ENCODE measurements at regions not wholly inside any gene's neighbourhood (a gene's known extent, or its start where the extent isn't known, plus 50 kb on each side); places are given as distances from the start of the nearest gene placed in this dataset.

GRCh38 chr5:35319333-35320002 lies 89.2 kb upstream of the PRLR start:
- ChIA-PET POLR2A (ENCODE audit: unreplicated experiment) (no interaction called here), CTCF (no interaction called here)
- BruUV-seq (replicated peaks), result no TSS peak
- Histone ChIP-seq H2AFZ (ENCODE audit: low read length) (no peak overlapping the region), H3F3A (ENCODE audit: low read length, unreplicated experiment) (no peaks in the 10 kb centered on the region), H3K9me2 (replicated peaks; ENCODE audit: low read length) (no peaks in the 10 kb centered on the region), H3K27ac (ENCODE audit: low read length) (no peak overlapping the region), H4K20me1 (ENCODE audit: low read length) (no peaks in the 10 kb centered on the region), H3K27me3 (ENCODE audit: low read length) (peaks cover 17% of the 10 kb centered on the region), H3K4me2 (ENCODE audit: low read length) (peak overlapping the region; percentile 8; the same call in 1 of the 2 replicates), H3K36me3 (ENCODE audit: low read depth, low read length) (no peaks in the 10 kb centered on the region), H3K79me2 (ENCODE audit: low read length) (no peaks in the 10 kb centered on the region), H3K9me3 (ENCODE audit: low read length) (no peaks in the 10 kb centered on the region), H3K4me3 (ENCODE audit: low read length) (no peak overlapping the region), H3K9ac (ENCODE audit: low read length) (no peak overlapping the region), H3K4me1 (ENCODE audit: insufficient read depth, low read length) (peaks cover 9% of the 10 kb centered on the region)
- TF ChIP-seq EZH2 (IDR thresholded peaks at IDR 0.05; ENCODE audit: low read length, unreplicated experiment) (no peak), EZH2phosphoT487 (IDR thresholded peaks at IDR 0.05; ENCODE audit: borderline replicate concordance, low read length) (no peak), CTCF (conservative IDR thresholded peaks at IDR 0.05; ENCODE audit: low read depth, low read length) (no peak)
- ATAC-seq (no peak), DNase-seq (peak; percentile 74)
- intact Hi-C loops (cut with micrococcal nuclease), result no loop called here

- H3K9ac ChIP-seq (ENCODE audit: low read length), result no peak overlapping the region
These were observed 87.3 kb upstream of the PRLR start for GRCh38 chr5:35317586-35317985.

More at GRCh38 chr5:35317586-35317985, 87.3 kb upstream of the PRLR start:
- Histone ChIP-seq H3K9me3 (ENCODE audit: low read length) (no peaks in the 10 kb centered on the region), H3F3A (ENCODE audit: low read length, unreplicated experiment) (no peaks in the 10 kb centered on the region), H3K27ac (ENCODE audit: low read length) (no peak overlapping the region), H2AFZ (ENCODE audit: low read length) (no peak overlapping the region), H4K20me1 (ENCODE audit: low read length) (no peaks in the 10 kb centered on the region), H3K4me1 (ENCODE audit: insufficient read depth, low read length) (peaks cover 19% of the 10 kb centered on the region), H3K27me3 (ENCODE audit: low read length) (0 out of 2 replicates have a peak, but pooled peaks cover 6% of the 10 kb centered on the region), H3K79me2 (ENCODE audit: low read length) (no peaks in the 10 kb centered on the region), H3K9me2 (replicated peaks; ENCODE audit: low read length) (no peaks in the 10 kb centered on the region), H3K4me2 (ENCODE audit: low read length) (no peak overlapping the region), H3K36me3 (ENCODE audit: low read depth, low read length) (no peaks in the 10 kb centered on the region), H3K4me3 (ENCODE audit: low read length) (no peak overlapping the region)
- TF ChIP-seq EZH2phosphoT487 (IDR thresholded peaks at IDR 0.05; ENCODE audit: borderline replicate concordance, low read length), result no peak
- TF ChIP-seq EZH2 (IDR thresholded peaks at IDR 0.05; ENCODE audit: low read length, unreplicated experiment), result no peak
- TF ChIP-seq CTCF (conservative IDR thresholded peaks at IDR 0.05; ENCODE audit: low read depth, low read length), result no peak
- intact Hi-C loops (cut with micrococcal nuclease), result no loop called here
- POLR2A ChIA-PET (ENCODE audit: unreplicated experiment), result no interaction called here
- DNase-seq (no peak), ATAC-seq (no peak)
- BruUV-seq (replicated peaks), result no TSS peak
- CTCF ChIA-PET, result no interaction called here

Data from PC-3 (cell line).